ENCODE measurements at regions not wholly inside any gene's neighbourhood (a gene's known extent, or its start where the extent isn't known, plus 50 kb on each side); places are given as distances from the start of the nearest gene placed in this dataset.
A peak's percentile ranks its signal among the peaks of the same experiment; 100 is the strongest.

DNA sequence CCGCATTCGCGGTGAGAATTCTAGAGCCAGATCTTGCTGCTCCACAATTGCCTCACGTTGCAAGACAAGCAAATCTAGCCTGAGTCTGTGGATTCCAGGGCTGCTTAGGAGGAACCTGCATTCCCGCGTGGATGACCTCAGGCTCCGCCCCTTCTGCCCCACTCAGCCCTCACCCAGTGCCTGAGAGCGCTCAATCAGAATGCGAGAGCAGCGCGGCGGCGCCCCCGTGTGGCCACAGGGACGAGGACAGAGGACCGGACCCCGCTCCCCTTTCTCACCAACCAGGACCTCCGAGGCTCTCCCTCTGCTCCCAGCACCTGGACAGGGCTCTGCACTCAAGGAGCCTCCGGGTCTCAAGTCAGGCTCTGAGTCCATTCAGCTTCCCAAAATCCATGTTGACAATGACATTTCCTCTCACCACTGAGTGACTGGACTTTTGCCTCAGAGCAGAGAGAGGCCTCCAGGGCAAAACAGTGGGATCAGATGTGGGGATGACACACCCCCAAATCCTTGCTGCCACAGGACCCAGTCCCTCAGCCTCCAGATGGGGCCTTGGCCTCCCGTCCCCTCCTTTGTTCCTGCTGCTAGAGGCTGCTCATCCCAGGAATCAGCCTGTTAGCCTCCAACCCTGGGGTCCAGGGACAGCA is 52.0 kb downstream of the RPP21 start:
- Mint-ChIP-seq H3K36me3 (ENCODE audit: unreplicated experiment) (no peaks in the 10 kb centered on the region), H3K27me3 (ENCODE audit: unreplicated experiment) (peaks cover 1% of the 10 kb centered on the region), H3K27ac (ENCODE audit: unreplicated experiment) (no peak overlapping the region), H3K4me1 (ENCODE audit: low read depth, unreplicated experiment) (peaks cover 10% of the 10 kb centered on the region), H3K4me3 (ENCODE audit: unreplicated experiment) (no peak overlapping the region), H3K9me3 (ENCODE audit: unreplicated experiment) (peaks cover 1% of the 10 kb centered on the region)
- TF ChIP-seq, protein P1, sequence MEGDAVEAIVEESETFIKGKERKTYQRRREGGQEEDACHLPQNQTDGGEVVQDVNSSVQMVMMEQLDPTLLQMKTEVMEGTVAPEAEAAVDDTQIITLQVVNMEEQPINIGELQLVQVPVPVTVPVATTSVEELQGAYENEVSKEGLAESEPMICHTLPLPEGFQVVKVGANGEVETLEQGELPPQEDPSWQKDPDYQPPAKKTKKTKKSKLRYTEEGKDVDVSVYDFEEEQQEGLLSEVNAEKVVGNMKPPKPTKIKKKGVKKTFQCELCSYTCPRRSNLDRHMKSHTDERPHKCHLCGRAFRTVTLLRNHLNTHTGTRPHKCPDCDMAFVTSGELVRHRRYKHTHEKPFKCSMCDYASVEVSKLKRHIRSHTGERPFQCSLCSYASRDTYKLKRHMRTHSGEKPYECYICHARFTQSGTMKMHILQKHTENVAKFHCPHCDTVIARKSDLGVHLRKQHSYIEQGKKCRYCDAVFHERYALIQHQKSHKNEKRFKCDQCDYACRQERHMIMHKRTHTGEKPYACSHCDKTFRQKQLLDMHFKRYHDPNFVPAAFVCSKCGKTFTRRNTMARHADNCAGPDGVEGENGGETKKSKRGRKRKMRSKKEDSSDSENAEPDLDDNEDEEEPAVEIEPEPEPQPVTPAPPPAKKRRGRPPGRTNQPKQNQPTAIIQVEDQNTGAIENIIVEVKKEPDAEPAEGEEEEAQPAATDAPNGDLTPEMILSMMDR (IDR thresholded peaks at IDR 0.05; ENCODE audit: partially characterized antibody, unreplicated experiment): peak; percentile 85
- peak; percentile 93 for DNase-seq

GRCh38 chr6:30397697-30398096 is 52.7 kb downstream of the RPP21 start:
- TF ChIP-seq, protein P1 (IDR thresholded peaks at IDR 0.05; ENCODE audit: partially characterized antibody, unreplicated experiment): no peak
- peaks cover 1% of the 10 kb centered on the region for H3K9me3 Mint-ChIP-seq (ENCODE audit: unreplicated experiment)
- peaks cover 1% of the 10 kb centered on the region for H3K27me3 Mint-ChIP-seq (ENCODE audit: unreplicated experiment)
- no peak overlapping the region for H3K27ac Mint-ChIP-seq (ENCODE audit: unreplicated experiment)
- H3K4me3 Mint-ChIP-seq (ENCODE audit: unreplicated experiment): no peak overlapping the region
- no peak for DNase-seq
- H3K36me3 Mint-ChIP-seq (ENCODE audit: unreplicated experiment): no peaks in the 10 kb centered on the region
- peaks cover 10% of the 10 kb centered on the region for H3K4me1 Mint-ChIP-seq (ENCODE audit: low read depth, unreplicated experiment)

GRCh38 chr6:30399390-30400058 is 54.6 kb downstream of the RPP21 start:
- H3K27me3 Mint-ChIP-seq (ENCODE audit: unreplicated experiment): peaks cover 1% of the 10 kb centered on the region
- H3K4me1 Mint-ChIP-seq (ENCODE audit: low read depth, unreplicated experiment): peaks cover 10% of the 10 kb centered on the region
- TF ChIP-seq, protein P1 (IDR thresholded peaks at IDR 0.05; ENCODE audit: partially characterized antibody, unreplicated experiment): no peak
- H3K36me3 Mint-ChIP-seq (ENCODE audit: unreplicated experiment): no peaks in the 10 kb centered on the region
- H3K4me3 Mint-ChIP-seq (ENCODE audit: unreplicated experiment): no peak overlapping the region
- H3K27ac Mint-ChIP-seq (ENCODE audit: unreplicated experiment): no peak overlapping the region
- H3K9me3 Mint-ChIP-seq (ENCODE audit: unreplicated experiment): peaks cover 1% of the 10 kb centered on the region
- DNase-seq: no peak

DNA sequence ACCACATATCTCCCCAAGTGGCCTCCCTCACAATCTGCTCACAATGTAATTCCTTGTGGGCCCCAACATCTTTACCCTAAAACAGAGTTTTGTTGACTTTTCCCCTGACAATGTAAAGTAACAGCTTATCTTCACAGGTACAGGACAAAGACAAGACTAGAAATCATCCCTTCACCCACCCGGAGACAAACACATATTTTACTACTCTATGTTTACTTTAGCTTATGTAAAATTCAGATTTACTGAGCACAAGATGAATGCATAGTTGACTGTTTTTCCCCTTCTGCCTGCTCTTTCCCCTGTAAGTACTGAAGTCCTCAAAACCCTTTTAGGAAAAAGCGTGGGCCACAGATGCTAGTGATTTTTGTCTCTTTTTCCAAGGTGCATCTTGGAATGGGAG is 61.0 kb downstream of the RPP21 start:
- no peak overlapping the region for H3K4me3 Mint-ChIP-seq (ENCODE audit: unreplicated experiment)
- DNase-seq: no peak
- H3K36me3 Mint-ChIP-seq (ENCODE audit: unreplicated experiment): peaks cover 9% of the 10 kb centered on the region
- no peak overlapping the region for H3K27ac Mint-ChIP-seq (ENCODE audit: unreplicated experiment)
- peaks cover 10% of the 10 kb centered on the region for H3K9me3 Mint-ChIP-seq (ENCODE audit: unreplicated experiment)
- no peaks in the 10 kb centered on the region for H3K27me3 Mint-ChIP-seq (ENCODE audit: unreplicated experiment)
- TF ChIP-seq, protein P1 (IDR thresholded peaks at IDR 0.05; ENCODE audit: partially characterized antibody, unreplicated experiment): no peak
- no peaks in the 10 kb centered on the region for H3K4me1 Mint-ChIP-seq (ENCODE audit: low read depth, unreplicated experiment)

- H3K27me3 Mint-ChIP-seq (ENCODE audit: unreplicated experiment): peaks cover 4% of the 10 kb centered on the region
Observed at GRCh38 chr6:30409184-30409583, 64.2 kb downstream of the RPP21 start.

More at GRCh38 chr6:30409184-30409583, 64.2 kb downstream of the RPP21 start:
- Mint-ChIP-seq H3K9me3 (ENCODE audit: unreplicated experiment) (peaks cover 15% of the 10 kb centered on the region), H3K4me3 (ENCODE audit: unreplicated experiment) (no peak overlapping the region), H3K36me3 (ENCODE audit: unreplicated experiment) (peaks cover 12% of the 10 kb centered on the region), H3K27ac (ENCODE audit: unreplicated experiment) (no peak overlapping the region), H3K4me1 (ENCODE audit: low read depth, unreplicated experiment) (no peaks in the 10 kb centered on the region)
- DNase-seq: no peak
- TF ChIP-seq, protein P1 (IDR thresholded peaks at IDR 0.05; ENCODE audit: partially characterized antibody, unreplicated experiment): no peak
